Endothelial cell of umbilical vein (primary cell): ENCODE measurements at regions not wholly inside any gene's neighbourhood (a gene's known extent, or its start where the extent isn't known, plus 50 kb on each side); places are given as distances from the start of the nearest gene placed in this dataset.

Experiments
- EZH2 ChIP-seq: IDR thresholded peaks from 2 replicates; pipeline ENCODE4 v1.6.1; 2012; ENCODE audit warnings: borderline replicate concordance, low read depth, mild to moderate bottlenecking, moderate library complexity, low read length, inconsistent platforms; ENCODE audit not compliant: severe bottlenecking
- FOS ChIP-seq: IDR thresholded peaks from 2 replicates; pipeline ENCODE4 v1.6.1; 2011; ENCODE audit warnings: mild to moderate bottlenecking, low read length, moderate library complexity, borderline replicate concordance; ENCODE audit not compliant: insufficient read depth
- GATA2 ChIP-seq: IDR thresholded peaks from 2 replicates; pipeline ENCODE4 v1.7.0; 2011; ENCODE audit warnings: low read depth, mild to moderate bottlenecking, moderate library complexity, mixed read lengths, low read length; ENCODE audit not compliant: insufficient read length, insufficient read depth
- POLR2A ChIP-seq: IDR thresholded peaks from 2 replicates; pipeline ENCODE4 v1.6.1; 2012; ENCODE audit warnings: low read depth, mild to moderate bottlenecking, control low read depth, low read length
- POLR2AphosphoS5 ChIP-seq: IDR thresholded peaks from 2 replicates; pipeline ENCODE4 v1.6.1; 2012; ENCODE audit warnings: low read depth, mild to moderate bottlenecking, control low read depth, low read length, moderate library complexity; ENCODE audit not compliant: insufficient read depth
- TF ChIP-seq, protein P1 (sequence below), 2 donors: IDR thresholded peaks; 1 replicate in 1 of 2; 2 replicates in 1 of 2; pipeline ENCODE4 v1.5.1; 2011; ENCODE audit warnings: low read length in 2 of 2, mild to moderate bottlenecking in 2 of 2, moderate library complexity in 2 of 2, control low read depth in 1 of 2, inconsistent platforms in 1 of 2, low read depth in 1 of 2; ENCODE audit not compliant: insufficient read depth in 1 of 2; ENCODE audit errors: extremely low read depth in 1 of 2
- TF ChIP-seq, protein P2 (sequence below): IDR thresholded peaks from 2 replicates; pipeline ENCODE4 v1.6.1; 2011; ENCODE audit not compliant: insufficient read depth, insufficient read length

DNA sequence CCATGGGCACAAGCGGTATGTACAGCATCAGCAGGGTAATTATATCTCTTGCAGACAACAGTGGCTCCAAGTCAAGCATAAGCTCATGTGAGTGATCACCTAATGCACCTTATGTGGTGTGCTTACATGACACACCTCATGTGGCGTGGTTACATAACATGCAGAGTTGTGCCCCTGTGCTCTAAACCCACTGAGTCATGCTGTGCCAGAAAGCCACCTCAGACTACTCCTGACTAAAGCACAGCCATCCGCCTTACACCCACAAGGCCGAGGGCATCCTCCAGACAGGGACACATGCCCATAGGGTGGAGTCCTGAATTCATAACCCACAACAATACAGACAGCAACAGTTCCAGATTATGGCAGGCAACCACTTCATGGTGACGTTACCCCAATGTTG, 163.7 kb upstream of the SLC30A5 start:
- TF ChIP-seq, protein P1, sequence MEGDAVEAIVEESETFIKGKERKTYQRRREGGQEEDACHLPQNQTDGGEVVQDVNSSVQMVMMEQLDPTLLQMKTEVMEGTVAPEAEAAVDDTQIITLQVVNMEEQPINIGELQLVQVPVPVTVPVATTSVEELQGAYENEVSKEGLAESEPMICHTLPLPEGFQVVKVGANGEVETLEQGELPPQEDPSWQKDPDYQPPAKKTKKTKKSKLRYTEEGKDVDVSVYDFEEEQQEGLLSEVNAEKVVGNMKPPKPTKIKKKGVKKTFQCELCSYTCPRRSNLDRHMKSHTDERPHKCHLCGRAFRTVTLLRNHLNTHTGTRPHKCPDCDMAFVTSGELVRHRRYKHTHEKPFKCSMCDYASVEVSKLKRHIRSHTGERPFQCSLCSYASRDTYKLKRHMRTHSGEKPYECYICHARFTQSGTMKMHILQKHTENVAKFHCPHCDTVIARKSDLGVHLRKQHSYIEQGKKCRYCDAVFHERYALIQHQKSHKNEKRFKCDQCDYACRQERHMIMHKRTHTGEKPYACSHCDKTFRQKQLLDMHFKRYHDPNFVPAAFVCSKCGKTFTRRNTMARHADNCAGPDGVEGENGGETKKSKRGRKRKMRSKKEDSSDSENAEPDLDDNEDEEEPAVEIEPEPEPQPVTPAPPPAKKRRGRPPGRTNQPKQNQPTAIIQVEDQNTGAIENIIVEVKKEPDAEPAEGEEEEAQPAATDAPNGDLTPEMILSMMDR (IDR thresholded peaks at IDR 0.05; ENCODE audit: extremely low read depth in 1 of 2, insufficient read depth in 1 of 2, low read depth in 1 of 2, low read length in 2 of 2) = no peak
- TF ChIP-seq FOS = no peak
- TF ChIP-seq EZH2 = no peak
- no peak for TF ChIP-seq POLR2AphosphoS5
- TF ChIP-seq POLR2A = no peak
- TF ChIP-seq, protein P2, sequence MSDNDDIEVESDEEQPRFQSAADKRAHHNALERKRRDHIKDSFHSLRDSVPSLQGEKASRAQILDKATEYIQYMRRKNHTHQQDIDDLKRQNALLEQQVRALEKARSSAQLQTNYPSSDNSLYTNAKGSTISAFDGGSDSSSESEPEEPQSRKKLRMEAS = no peak
- TF ChIP-seq GATA2 = no peak
